ENCODE measurements at regions not wholly inside any gene's neighbourhood (a gene's known extent, or its start where the extent isn't known, plus 50 kb on each side); places are given as distances from the start of the nearest gene placed in this dataset.

DNA sequence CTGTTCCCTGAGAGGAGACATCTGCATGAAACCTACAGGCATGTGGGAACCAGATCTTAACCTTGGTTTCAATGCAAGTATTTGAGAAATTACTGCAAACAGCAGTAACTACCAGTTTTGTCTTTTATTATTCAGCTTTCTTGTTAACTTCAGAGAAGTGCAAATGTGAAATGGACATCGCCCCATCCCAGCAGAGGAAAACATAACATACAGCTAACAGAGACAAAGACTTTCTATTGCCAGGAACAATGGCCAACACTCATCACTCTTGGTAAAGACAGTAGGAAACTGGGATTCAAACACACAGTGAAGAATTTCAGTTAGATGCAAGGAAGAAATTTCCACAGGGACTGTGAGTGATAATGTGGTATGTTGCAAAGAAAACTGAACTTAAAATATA lies 115.1 kb downstream of the SLC30A10 start:
- TF ChIP-seq, protein P1, sequence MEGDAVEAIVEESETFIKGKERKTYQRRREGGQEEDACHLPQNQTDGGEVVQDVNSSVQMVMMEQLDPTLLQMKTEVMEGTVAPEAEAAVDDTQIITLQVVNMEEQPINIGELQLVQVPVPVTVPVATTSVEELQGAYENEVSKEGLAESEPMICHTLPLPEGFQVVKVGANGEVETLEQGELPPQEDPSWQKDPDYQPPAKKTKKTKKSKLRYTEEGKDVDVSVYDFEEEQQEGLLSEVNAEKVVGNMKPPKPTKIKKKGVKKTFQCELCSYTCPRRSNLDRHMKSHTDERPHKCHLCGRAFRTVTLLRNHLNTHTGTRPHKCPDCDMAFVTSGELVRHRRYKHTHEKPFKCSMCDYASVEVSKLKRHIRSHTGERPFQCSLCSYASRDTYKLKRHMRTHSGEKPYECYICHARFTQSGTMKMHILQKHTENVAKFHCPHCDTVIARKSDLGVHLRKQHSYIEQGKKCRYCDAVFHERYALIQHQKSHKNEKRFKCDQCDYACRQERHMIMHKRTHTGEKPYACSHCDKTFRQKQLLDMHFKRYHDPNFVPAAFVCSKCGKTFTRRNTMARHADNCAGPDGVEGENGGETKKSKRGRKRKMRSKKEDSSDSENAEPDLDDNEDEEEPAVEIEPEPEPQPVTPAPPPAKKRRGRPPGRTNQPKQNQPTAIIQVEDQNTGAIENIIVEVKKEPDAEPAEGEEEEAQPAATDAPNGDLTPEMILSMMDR (conservative IDR thresholded peaks at IDR 0.05; ENCODE audit: low read length), result no peak
- no peak for TF ChIP-seq EZH2phosphoT487 (IDR thresholded peaks at IDR 0.05; ENCODE audit: borderline replicate concordance)
